H1 (cell line): ENCODE measurements at regions not wholly inside any gene's neighbourhood (a gene's known extent, or its start where the extent isn't known, plus 50 kb on each side); places are given as distances from the start of the nearest gene placed in this dataset.

Experiments used
- CTCF ChIA-PET: fragments of 300-600 bp; sonication (Branson Sonifier 250); formaldehyde crosslinking; loops from one replicate; lab custom pipeline; 2021; ENCODE audit not compliant: partially characterized antibody; lab: Charles Lee
- POLR2A ChIA-PET: fragments of 300-600 bp; sonication (Branson Sonifier 250); formaldehyde crosslinking; loops from one replicate; lab custom pipeline; 2021; ENCODE audit warnings: inconsistent platforms; ENCODE audit not compliant: partially characterized antibody; lab: Charles Lee
- DNase-seq, 2 experiments: peaks; one replicate each; pipeline versions ENCODE4 v3.0.0 to v3.0.0-alpha.2; 2010 to 2022; ENCODE audit warnings: low spot score in 2 of 2, low read depth in 1 of 2, mixed read lengths in 1 of 2
- FAIRE-seq: peaks from 2 replicates; lab custom pipeline; 2011; peaks lifted over from hg19 to GRCh38; lab: Jason Lieb, UNC
- H2AFZ ChIP-seq: 2 replicates; pipeline ENCODE4 v1.8.1; 2012; ENCODE audit warnings: low read length, inconsistent platforms
- H2AK5ac ChIP-seq: 2 replicates; pipeline ENCODE4 v1.6.1; 2013; ENCODE audit warnings: low read depth, low read length
- H2BK120ac ChIP-seq: replicated peaks from 2 replicates; pipeline ENCODE3; 2013; ENCODE audit warnings: low read depth, low read length, inconsistent platforms
- H2BK12ac ChIP-seq: 2 replicates; pipeline ENCODE4 v1.6.1; 2013; ENCODE audit warnings: low read depth, low read length
- H2BK15ac ChIP-seq: 2 replicates; pipeline ENCODE4 v1.6.1; 2013; ENCODE audit warnings: low read length
- H2BK20ac ChIP-seq: 2 replicates; pipeline ENCODE4 v1.6.1; 2013; ENCODE audit warnings: low read length
- H2BK5ac ChIP-seq: 2 replicates; pipeline ENCODE4 v1.6.1; 2013; ENCODE audit warnings: low read depth, low read length
- H3K14ac ChIP-seq: 2 replicates; pipeline ENCODE4 v1.6.1; 2013; ENCODE audit warnings: inconsistent platforms; ENCODE audit not compliant: insufficient read length
- H3K18ac ChIP-seq: 2 replicates; pipeline ENCODE4 v1.6.1; 2013; ENCODE audit warnings: low read length; ENCODE audit errors: extremely low read depth
- H3K23ac ChIP-seq: 2 replicates; pipeline ENCODE4 v1.6.1; 2013; ENCODE audit warnings: inconsistent platforms; ENCODE audit not compliant: insufficient read length
- H3K23me2 ChIP-seq: 2 replicates; pipeline ENCODE4 v1.6.1; 2013; ENCODE audit warnings: low read depth, low read length
- H3K27ac ChIP-seq: 2 replicates; pipeline ENCODE4 v1.6.1; 2011; ENCODE audit warnings: low read depth, low read length, inconsistent platforms
- H3K27me3 ChIP-seq, 4 experiments: replicated peaks in 1 of 4; 1 replicate in 1 of 4; 2 replicates in 3 of 4; pipeline versions ENCODE4 v1.6.1 to v1.8.1; 2011 to 2013; ENCODE audit warnings: low read length in 3 of 4, mild to moderate bottlenecking in 3 of 4, inconsistent platforms in 2 of 4, mixed read lengths in 2 of 4, moderate library complexity in 1 of 4; ENCODE audit not compliant: control insufficient read depth in 3 of 4, insufficient read depth in 3 of 4; ENCODE audit errors: extremely low read depth in 1 of 4
- H3K36me3 ChIP-seq, 4 experiments: 2 replicates each; pipeline versions ENCODE4 v1.6.1 to v1.8.1; 2011 to 2013; ENCODE audit warnings: mild to moderate bottlenecking in 4 of 4, low read length in 3 of 4, moderate library complexity in 2 of 4, control low read depth in 1 of 4, inconsistent platforms in 1 of 4; ENCODE audit not compliant: insufficient read depth in 4 of 4, control insufficient read depth in 2 of 4
- H3K4ac ChIP-seq: replicated peaks from 2 replicates; pipeline ENCODE3; 2013; ENCODE audit warnings: low read length, low read depth, mixed read lengths, inconsistent platforms; ENCODE audit not compliant: insufficient read length
- H3K4me1 ChIP-seq, 4 experiments: replicated peaks in 1 of 4; 1 replicate in 1 of 4; 2 replicates in 3 of 4; pipeline versions ENCODE4 v1.6.1 to v1.8.1; 2011 to 2013; ENCODE audit warnings: low read length in 3 of 4, inconsistent platforms in 2 of 4, mixed read lengths in 1 of 4; ENCODE audit not compliant: insufficient read depth in 4 of 4, control insufficient read depth in 3 of 4
- H3K4me2 ChIP-seq, 2 experiments: 2 replicates each; pipeline versions ENCODE4 v1.6.1 to v1.8.1; 2011 to 2013; ENCODE audit warnings: low read depth in 2 of 2, low read length in 2 of 2, control low read depth in 1 of 2, inconsistent platforms in 1 of 2, mild to moderate bottlenecking in 1 of 2; ENCODE audit not compliant: insufficient read depth in 1 of 2
- H3K4me3 ChIP-seq, 4 experiments: fragments of 200-600, 300-600 bp in 1 of 4; sonication (generic), shearing (Covaris generic), sonication (Bioruptor Twin) in 1 of 4; 2 replicates each; pipeline versions ENCODE4 v1.5.1 to v1.8.1; 2011 to 2016; ENCODE audit warnings: low read length in 4 of 4, low read depth in 3 of 4, control low read depth in 2 of 4, inconsistent platforms in 2 of 4, mild to moderate bottlenecking in 2 of 4, mixed read lengths in 1 of 4, moderate library complexity in 1 of 4; ENCODE audit not compliant: insufficient read depth in 2 of 4; ENCODE audit errors: extremely low read depth in 1 of 4
- H3K56ac ChIP-seq: replicated peaks from 2 replicates; pipeline ENCODE3; 2013; ENCODE audit warnings: low read depth, mild to moderate bottlenecking, mixed read lengths, low read length, inconsistent platforms; ENCODE audit not compliant: insufficient read length
- H3K79me1 ChIP-seq: 2 replicates; pipeline ENCODE4 v1.6.1; 2013; ENCODE audit warnings: low read depth, low read length, control low read depth
- H3K79me2 ChIP-seq, 2 experiments: 2 replicates each; pipeline versions ENCODE4 v1.6.1 to v1.8.1; 2012 to 2013; ENCODE audit warnings: low read length in 2 of 2, mild to moderate bottlenecking in 2 of 2, inconsistent platforms in 1 of 2; ENCODE audit not compliant: insufficient read depth in 2 of 2, control insufficient read depth in 1 of 2
- H3K9ac ChIP-seq, 4 experiments: replicated peaks in 1 of 4; 1 replicate in 1 of 4; 2 replicates in 3 of 4; pipeline versions ENCODE4 v1.6.1 to v1.8.1; 2011 to 2013; ENCODE audit warnings: low read depth in 3 of 4, low read length in 3 of 4, control low read depth in 2 of 4, mild to moderate bottlenecking in 2 of 4, moderate library complexity in 2 of 4, inconsistent platforms in 1 of 4; ENCODE audit errors: extremely low read depth in 1 of 4
- H3K9me3 ChIP-seq, 2 experiments: 2 replicates each; pipeline versions ENCODE4 v1.6.1 to v1.8.1; 2012 to 2013; ENCODE audit warnings: mild to moderate bottlenecking in 2 of 2, moderate library complexity in 2 of 2, control low read depth in 1 of 2, inconsistent platforms in 1 of 2, low read depth in 1 of 2, low read length in 1 of 2, mixed read lengths in 1 of 2; ENCODE audit not compliant: insufficient read depth in 2 of 2
- H4K20me1 ChIP-seq, 2 experiments: replicated peaks in 1 of 2; 2 replicates each; pipeline versions ENCODE3 to v1.8.1; 2011 to 2013; ENCODE audit warnings: inconsistent platforms in 2 of 2, low read length in 2 of 2, mild to moderate bottlenecking in 1 of 2; ENCODE audit not compliant: insufficient read depth in 2 of 2, control insufficient read depth in 1 of 2
- H4K5ac ChIP-seq: 2 replicates; pipeline ENCODE4 v1.6.1; 2013; ENCODE audit warnings: low read length, low read depth, mixed read lengths, inconsistent platforms; ENCODE audit not compliant: insufficient read length
- H4K8ac ChIP-seq: 2 replicates; pipeline ENCODE4 v1.8.0; 2013; ENCODE audit warnings: mild to moderate bottlenecking, moderate library complexity, low read length, inconsistent platforms; ENCODE audit not compliant: insufficient read depth; ENCODE audit errors: extremely low read depth
- H4K91ac ChIP-seq: replicated peaks from 2 replicates; pipeline ENCODE3; 2013; ENCODE audit warnings: low read length, mixed read lengths, inconsistent platforms; ENCODE audit not compliant: insufficient read length
- CBX5 ChIP-seq: fragments of 300-800, 300-1000 bp; sonication (generic); IDR thresholded peaks from 2 replicates; pipeline ENCODE4 v1.7.1; 2016; ENCODE audit warnings: antibody characterized with exemption, low read length, low read depth
- CHD1 ChIP-seq: IDR thresholded peaks from 2 replicates; pipeline ENCODE4 v1.6.1; 2012; ENCODE audit warnings: low read depth, low read length, improper control_type of control experiment
- GABPA ChIP-seq: IDR thresholded peaks from 2 replicates; pipeline ENCODE4 v1.6.1; 2011; ENCODE audit warnings: mild to moderate bottlenecking, low read length, moderate library complexity, borderline replicate concordance; ENCODE audit not compliant: insufficient read depth
- MAX ChIP-seq: IDR thresholded peaks from 2 replicates; pipeline ENCODE4 v1.6.1; 2012; ENCODE audit warnings: inconsistent platforms
- RBBP5 ChIP-seq: IDR thresholded peaks from 2 replicates; pipeline ENCODE4 v1.7.1; 2012; ENCODE audit warnings: low read depth, mild to moderate bottlenecking, inconsistent platforms, low read length, moderate library complexity, borderline replicate concordance
- SUZ12 ChIP-seq: fragments of 200-600 bp; sonication (generic); IDR thresholded peaks from 2 replicates; pipeline ENCODE4 v1.6.1; 2012; ENCODE audit warnings: mild to moderate bottlenecking, inconsistent platforms, low read length, moderate library complexity, mixed read lengths
- TAF1 ChIP-seq: IDR thresholded peaks from 2 replicates; pipeline ENCODE4 v1.6.1; 2011; ENCODE audit warnings: mild to moderate bottlenecking, low read depth, low read length
- WGBS, 2 experiments: shearing (Covaris generic) in 1 of 2; methylation state at CpG; one replicate each; pipeline versions ENCODE4 v1.1.6 to v1.1.7; 2013 to 2015; ENCODE audit warnings: low lambda C conversion rate in 2 of 2, mixed read lengths in 2 of 2, inconsistent platforms in 1 of 2, low coverage in 1 of 2, missing lambda C conversion rate in 1 of 2; ENCODE audit not compliant: insufficient replicate concordance in 2 of 2, insufficient coverage in 1 of 2, insufficient read length in 1 of 2; ENCODE audit errors: extremely low coverage in 1 of 2, missing lambda C conversion rate in 1 of 2; 5-methylcytosine and 5-hydroxymethylcytosine counted together
- TF ChIP-seq, protein P1 (sequence below): IDR thresholded peaks from 2 replicates; pipeline ENCODE4 v1.6.1; 2011; ENCODE audit warnings: low read length, improper control_type of control experiment

DNA sequence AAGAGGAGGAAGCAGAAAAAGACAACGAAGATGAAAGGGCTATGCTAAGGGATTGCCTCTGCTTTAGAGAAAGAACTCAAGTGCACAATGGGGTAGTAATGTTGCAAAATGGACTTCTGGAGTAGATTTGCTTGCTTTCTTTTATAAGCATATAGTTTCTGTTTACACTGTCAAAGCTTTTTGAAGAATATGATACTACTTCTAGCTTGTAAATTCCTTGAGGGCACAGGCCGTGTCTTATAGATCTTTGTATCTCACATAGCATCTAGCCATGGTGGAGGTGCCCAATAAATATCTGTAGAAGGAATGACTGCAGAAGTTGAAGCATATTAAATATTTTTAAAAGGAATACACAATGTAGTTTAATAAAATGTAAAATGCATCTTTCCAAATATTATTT, 147.8 kb upstream of the ZIC3 start:
- Histone ChIP-seq H3K4me1 (no peaks in the 10 kb centered on the region), H2BK15ac (no peak overlapping the region), H3K27me3 (peaks cover 0 to 9% (median 6%) of the 10 kb centered on the region in 4 experiments; a peak in 3 of 7 replicates), H3K18ac (no peak overlapping the region), H2BK120ac (no peak overlapping the region), H2BK5ac (no peak overlapping the region), H2AK5ac (no peak overlapping the region), H4K5ac (no peak overlapping the region), H4K91ac (no peak overlapping the region), H2AFZ (no peak overlapping the region), H3K27ac (no peak overlapping the region), H3K36me3 (no peaks in the 10 kb centered on the region), H3K9ac (no peak overlapping the region), H3K56ac (no peak overlapping the region), H3K23ac (no peak overlapping the region), H3K79me2 (no peaks in the 10 kb centered on the region), H4K8ac (no peak overlapping the region), H3K14ac (no peak overlapping the region), H2BK12ac (no peak overlapping the region), H4K20me1 (no peaks in the 10 kb centered on the region), H3K4me3 (no peak overlapping the region), H3K9me3 (no peaks in the 10 kb centered on the region), H3K4me2 (no peak overlapping the region), H2BK20ac (no peak overlapping the region), H3K79me1 (no peaks in the 10 kb centered on the region), H3K23me2 (no peaks in the 10 kb centered on the region), H3K4ac (no peak overlapping the region)
- no peak for FAIRE-seq
- ChIA-PET POLR2A (no interaction called here), CTCF (no interaction called here)
- TF ChIP-seq, protein P1, sequence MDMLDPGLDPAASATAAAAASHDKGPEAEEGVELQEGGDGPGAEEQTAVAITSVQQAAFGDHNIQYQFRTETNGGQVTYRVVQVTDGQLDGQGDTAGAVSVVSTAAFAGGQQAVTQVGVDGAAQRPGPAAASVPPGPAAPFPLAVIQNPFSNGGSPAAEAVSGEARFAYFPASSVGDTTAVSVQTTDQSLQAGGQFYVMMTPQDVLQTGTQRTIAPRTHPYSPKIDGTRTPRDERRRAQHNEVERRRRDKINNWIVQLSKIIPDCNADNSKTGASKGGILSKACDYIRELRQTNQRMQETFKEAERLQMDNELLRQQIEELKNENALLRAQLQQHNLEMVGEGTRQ = no peak
- no peak for TF ChIP-seq RBBP5
- TF ChIP-seq CBX5 = no peak
- no peak for TF ChIP-seq GABPA
- TF ChIP-seq MAX = no peak
- TF ChIP-seq CHD1 = no peak
- TF ChIP-seq TAF1 = no peak
- no peak for TF ChIP-seq SUZ12
- WGBS, 2 experiments = 79% methylated on average over 2 of the region's 2 CpGs; no CpG with 5 or more reads in 1 of the 2 experiments
- DNase-seq = no peak
